Liver (tissue), 3 donors: ENCODE measurements at regions not wholly inside any gene's neighbourhood (a gene's known extent, or its start where the extent isn't known, plus 50 kb on each side); places are given as distances from the start of the nearest gene placed in this dataset.

Source experiments
- CTCF ChIP-seq: fragments of 150-350 bp; IDR thresholded peaks from 2 replicates; pipeline ENCODE4 v1.5.1; 2017; ENCODE audit warnings: improper control_type of control experiment, low read depth, low read length; ENCODE audit not compliant: missing input control
- EGR1 ChIP-seq, 2 donors: IDR thresholded peaks; 2 replicates each; pipeline ENCODE4 v1.6.1; 2016 to 2018; ENCODE audit warnings: antibody characterized with exemption in 2 of 2, low read depth in 2 of 2
- RAD21 ChIP-seq, 2 donors: IDR thresholded peaks; 2 replicates each; pipeline ENCODE4 v1.6.1; 2016; ENCODE audit warnings: antibody characterized with exemption in 2 of 2, mild to moderate bottlenecking in 2 of 2
- REST ChIP-seq: IDR thresholded peaks from 2 replicates; pipeline ENCODE4 v1.6.1; 2016; ENCODE audit warnings: antibody characterized with exemption, mild to moderate bottlenecking
- RXRA ChIP-seq, 2 donors: IDR thresholded peaks; 2 replicates each; pipeline ENCODE4 v1.6.1; 2017 to 2018; ENCODE audit warnings: antibody characterized with exemption in 2 of 2, mild to moderate bottlenecking in 1 of 2
- donor health status: healthy.
- donor health status: healthy.

GRCh38 chr13:111620586-111620985, 300.1 kb downstream of the TEX29 start:
- TF ChIP-seq CTCF (no peak), EGR1 (IDR thresholded peaks at IDR 0.05; ENCODE audit: low read depth in 2 of 2) (no peak), REST (no peak), RXRA (IDR thresholded peaks at IDR 0.05) (no peak), RAD21 (IDR thresholded peaks at IDR 0.05) (no peak)
